Endothelial cell of umbilical vein (primary cell): ENCODE measurements at regions not wholly inside any gene's neighbourhood (a gene's known extent, or its start where the extent isn't known, plus 50 kb on each side); places are given as distances from the start of the nearest gene placed in this dataset.

ENCODE experiments used
- BruUV-seq: library from RNA; stranded (reverse); fragments of 400-500 nt; replicated peaks from 2 replicates; lab custom pipeline; 2021; lab: Mats Ljungman, UMichigan
- CTCF ChIA-PET: fragments of 300-600, 350-600 bp; sonication (Branson Sonifier 250); formaldehyde crosslinking; loops from one replicate; lab custom pipeline; 2021; ENCODE audit warnings: antibody characterized with exemption, inconsistent platforms; lab: Charles Lee
- POLR2A ChIA-PET: fragments of 300-600, 350-600 bp; sonication (Branson Sonifier 250); formaldehyde crosslinking; loops from one replicate; lab custom pipeline; 2021; ENCODE audit warnings: antibody characterized with exemption, inconsistent platforms; lab: Charles Lee
- DNase-seq: peaks from one replicate; pipeline ENCODE4 v3.0.0-alpha.2; 2011; ENCODE audit warnings: low read depth, low spot score
- FAIRE-seq: peaks from 2 replicates; lab custom pipeline; 2011; peaks lifted over from hg19 to GRCh38; lab: Jason Lieb, UNC
- H2AFZ ChIP-seq: 2 replicates; pipeline ENCODE4 v1.6.0; 2012; ENCODE audit warnings: low read depth, low read length, control low read depth, inconsistent platforms
- H3K27ac ChIP-seq: 2 replicates; pipeline ENCODE4 v1.5.1; 2011; ENCODE audit warnings: low read depth, mild to moderate bottlenecking, control low read depth, low read length, moderate library complexity; ENCODE audit not compliant: insufficient read depth
- H3K27me3 ChIP-seq, 2 experiments: 2 replicates each; pipeline versions ENCODE4 v1.6.0 to v1.6.1; 2011; ENCODE audit warnings: low read length in 2 of 2, mixed read lengths in 1 of 2; ENCODE audit not compliant: control insufficient read depth in 2 of 2, insufficient read depth in 2 of 2
- H3K36me3 ChIP-seq, 2 experiments: 2 replicates in 1 of 2; 3 replicates in 1 of 2; pipeline ENCODE4 v1.5.1; 2011; ENCODE audit warnings: low read length in 2 of 2, mild to moderate bottlenecking in 1 of 2, moderate library complexity in 1 of 2; ENCODE audit not compliant: control insufficient read depth in 2 of 2, insufficient read depth in 2 of 2; ENCODE audit errors: extremely low read depth in 1 of 2
- H3K4me1 ChIP-seq: 3 replicates; pipeline ENCODE4 v1.5.1; 2011; ENCODE audit warnings: mild to moderate bottlenecking, low read length; ENCODE audit not compliant: control insufficient read depth, insufficient read depth; ENCODE audit errors: extremely low read depth
- H3K4me2 ChIP-seq: 2 replicates; pipeline ENCODE4 v1.6.1; 2011; ENCODE audit warnings: low read length, control low read depth, mixed read lengths; ENCODE audit not compliant: insufficient read depth
- H3K4me3 ChIP-seq, 3 experiments: fragments of 200-600 bp in 1 of 3; sonication (generic), shearing (Covaris generic) in 1 of 3; replicated peaks in 1 of 3; 2 replicates each; pipeline ENCODE4 v1.5.1; 2011 to 2016; ENCODE audit warnings: control low read depth in 3 of 3, low read length in 3 of 3, mild to moderate bottlenecking in 2 of 3, inconsistent platforms in 1 of 3, low read depth in 1 of 3, moderate library complexity in 1 of 3; ENCODE audit not compliant: insufficient read depth in 1 of 3
- H3K79me2 ChIP-seq: 2 replicates; pipeline ENCODE4 v1.6.0; 2012; ENCODE audit warnings: low read length, inconsistent platforms; ENCODE audit not compliant: control insufficient read depth, insufficient read depth
- H3K9ac ChIP-seq: replicated peaks from 2 replicates; pipeline ENCODE3; 2011; ENCODE audit warnings: low read length, control low read depth; ENCODE audit not compliant: insufficient read depth; ENCODE audit errors: extremely low read depth
- H3K9me1 ChIP-seq: replicated peaks from 3 replicates; pipeline ENCODE4 v1.6.0; 2011; ENCODE audit warnings: mild to moderate bottlenecking, low read length; ENCODE audit not compliant: control insufficient read depth, insufficient read depth; ENCODE audit errors: extremely low read depth
- H3K9me3 ChIP-seq: replicated peaks from 2 replicates; pipeline ENCODE4 v1.5.1; 2012; ENCODE audit warnings: low read length, inconsistent platforms; ENCODE audit not compliant: control insufficient read depth, insufficient read depth
- H4K20me1 ChIP-seq: replicated peaks from 2 replicates; pipeline ENCODE3; 2011; ENCODE audit warnings: mild to moderate bottlenecking, low read length; ENCODE audit not compliant: control insufficient read depth, insufficient read depth; ENCODE audit errors: extremely low read depth
- CTCF ChIP-seq, 2 donors: IDR thresholded peaks; 1 replicate in 1 of 2; 2 replicates in 1 of 2; pipeline ENCODE4 v1.5.1; 2011; ENCODE audit warnings: low read length in 2 of 2, mild to moderate bottlenecking in 2 of 2, moderate library complexity in 2 of 2, control low read depth in 1 of 2, inconsistent platforms in 1 of 2, low read depth in 1 of 2; ENCODE audit not compliant: insufficient read depth in 1 of 2; ENCODE audit errors: extremely low read depth in 1 of 2
- EZH2 ChIP-seq: IDR thresholded peaks from 2 replicates; pipeline ENCODE4 v1.6.1; 2012; ENCODE audit warnings: borderline replicate concordance, low read depth, mild to moderate bottlenecking, moderate library complexity, low read length, inconsistent platforms; ENCODE audit not compliant: severe bottlenecking
- FOS ChIP-seq: IDR thresholded peaks from 2 replicates; pipeline ENCODE4 v1.6.1; 2011; ENCODE audit warnings: mild to moderate bottlenecking, low read length, moderate library complexity, borderline replicate concordance; ENCODE audit not compliant: insufficient read depth
- JUN ChIP-seq: IDR thresholded peaks from 2 replicates; pipeline ENCODE4 v1.6.1; 2011; ENCODE audit warnings: borderline replicate concordance, low read depth; ENCODE audit not compliant: insufficient read length, insufficient read depth
- MAX ChIP-seq: IDR thresholded peaks from 2 replicates; pipeline ENCODE4 v1.6.1; 2011; ENCODE audit not compliant: insufficient read depth, insufficient read length
- MYC ChIP-seq: IDR thresholded peaks from one replicate; pipeline ENCODE4 v1.6.1; 2011; ENCODE audit warnings: mild to moderate bottlenecking, low read depth, low read length
- POLR2AphosphoS5 ChIP-seq: IDR thresholded peaks from 2 replicates; pipeline ENCODE4 v1.6.1; 2012; ENCODE audit warnings: low read depth, mild to moderate bottlenecking, control low read depth, low read length, moderate library complexity; ENCODE audit not compliant: insufficient read depth
- dilution Hi-C: fragments of 300-500 bp; cut with MboI; formaldehyde crosslinking; loops from one replicate; pipeline ENCODE4 v1.15.0; 2019; ENCODE audit warnings: low sequenced_read_pairs; ENCODE audit not compliant: extremely low pct_ligation_motif_present
- intact Hi-C: fragments of 100-400 bp; cut with micrococcal nuclease; formaldehyde crosslinking; loops from one replicate; pipeline ENCODE4 v1.10.0; 2022

- no peak for DNase-seq
- no peak overlapping the region for H3K9ac ChIP-seq
- no peak overlapping the region for H3K4me3 ChIP-seq
- no TSS peak for BruUV-seq
- no peak for FAIRE-seq
- H3K9me1 ChIP-seq: no peaks in the 10 kb centered on the region
- no peaks in the 10 kb centered on the region for H3K79me2 ChIP-seq
- H3K27me3 ChIP-seq: no peaks in the 10 kb centered on the region
- dilution Hi-C loops: no loop called here
- no peak overlapping the region for H3K27ac ChIP-seq
- no peaks in the 10 kb centered on the region for H4K20me1 ChIP-seq
- H2AFZ ChIP-seq: no peak overlapping the region
- H3K4me1 ChIP-seq: no peaks in the 10 kb centered on the region
- H3K9me3 ChIP-seq: no peaks in the 10 kb centered on the region
- ChIA-PET CTCF (no interaction called here), POLR2A (no interaction called here)
- TF ChIP-seq MAX (no peak), EZH2 (no peak), CTCF (IDR thresholded peaks at IDR 0.05; ENCODE audit: extremely low read depth in 1 of 2, insufficient read depth in 1 of 2, low read depth in 1 of 2, low read length in 2 of 2) (no peak), JUN (no peak), FOS (no peak), MYC (no peak), POLR2AphosphoS5 (no peak)
- H3K4me2 ChIP-seq: no peak overlapping the region
- H3K36me3 ChIP-seq: no peaks in the 10 kb centered on the region
- intact Hi-C loops: loop anchor here (5.0 kb wide), 1 partner anchor 262 kb away; no protein-coding TSS in a partner anchor
Observed at GRCh38 chr21:23130308-23130707, 2132.1 kb downstream of the NCAM2 start.
